Peyer's patch (tissue), 4 donors: ENCODE measurements at regions not wholly inside any gene's neighbourhood (a gene's known extent, or its start where the extent isn't known, plus 50 kb on each side); places are given as distances from the start of the nearest gene placed in this dataset.

ENCODE experiments used
- POLR2A ChIP-seq, 2 donors: fragments of 450-650 bp; IDR thresholded peaks; one replicate each; pipeline ENCODE4 v1.5.1; 2017; ENCODE audit warnings: antibody characterized with exemption in 2 of 2, mild to moderate bottlenecking in 2 of 2, moderate library complexity in 2 of 2
- TF ChIP-seq, protein P1 (sequence below), 6 experiments: fragments of 450-650 bp in 4 of 6; fragments of 200-600 bp in 2 of 6; sonication (generic) in 1 of 6; IDR thresholded peaks; one replicate each; pipeline ENCODE4 v1.5.1; 2017 to 2019; ENCODE audit warnings: antibody characterized with exemption in 6 of 6, mild to moderate bottlenecking in 3 of 6, moderate library complexity in 1 of 6

DNA sequence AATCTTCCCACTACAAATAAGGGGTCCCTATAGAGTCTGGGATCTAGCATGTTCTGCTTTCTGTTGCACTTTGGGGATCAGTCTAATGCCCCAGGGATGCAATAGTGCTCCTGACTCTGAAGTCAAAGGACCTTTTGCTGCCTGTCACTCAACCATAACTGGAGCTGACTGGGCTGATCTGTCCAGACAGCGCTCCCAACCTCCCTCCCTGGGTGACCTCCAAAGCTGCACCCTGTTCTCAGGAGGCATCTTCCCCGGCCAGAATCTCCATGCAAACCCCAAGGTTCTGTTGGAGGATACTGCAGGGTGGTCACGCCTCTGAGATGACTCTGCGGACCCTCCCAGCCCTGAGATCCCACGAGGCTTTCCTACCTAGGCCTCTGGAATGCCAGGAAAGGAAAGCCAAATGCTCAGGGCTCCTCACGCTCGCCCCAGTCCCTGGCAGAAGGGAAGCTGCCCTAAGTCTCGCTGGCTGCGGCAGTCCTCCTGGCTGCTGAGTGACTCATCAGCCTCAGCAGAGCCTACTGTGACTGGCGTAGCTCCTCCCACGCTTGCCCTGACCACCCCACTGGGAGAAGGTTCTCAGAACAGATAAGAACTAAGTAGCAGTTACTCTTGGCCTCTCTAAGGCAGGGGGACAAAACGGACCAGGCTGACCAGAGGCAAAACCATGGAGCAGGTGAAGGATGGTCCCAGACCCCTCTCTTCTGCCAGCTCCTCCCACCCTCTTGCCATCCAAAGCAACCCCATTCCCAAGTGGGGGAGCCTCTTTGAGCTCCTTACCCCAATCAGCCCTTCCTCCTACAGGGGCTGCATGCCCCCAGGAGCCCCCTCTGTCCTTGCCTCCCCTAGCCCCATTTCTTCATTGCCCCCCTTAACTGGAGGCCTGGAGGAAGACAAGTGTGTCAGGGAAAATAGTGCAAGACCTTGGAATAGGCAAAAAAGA, 124.1 kb upstream of the TNRC6C start:
- TF ChIP-seq POLR2A (IDR thresholded peaks at IDR 0.05), result no peak
- TF ChIP-seq, protein P1, sequence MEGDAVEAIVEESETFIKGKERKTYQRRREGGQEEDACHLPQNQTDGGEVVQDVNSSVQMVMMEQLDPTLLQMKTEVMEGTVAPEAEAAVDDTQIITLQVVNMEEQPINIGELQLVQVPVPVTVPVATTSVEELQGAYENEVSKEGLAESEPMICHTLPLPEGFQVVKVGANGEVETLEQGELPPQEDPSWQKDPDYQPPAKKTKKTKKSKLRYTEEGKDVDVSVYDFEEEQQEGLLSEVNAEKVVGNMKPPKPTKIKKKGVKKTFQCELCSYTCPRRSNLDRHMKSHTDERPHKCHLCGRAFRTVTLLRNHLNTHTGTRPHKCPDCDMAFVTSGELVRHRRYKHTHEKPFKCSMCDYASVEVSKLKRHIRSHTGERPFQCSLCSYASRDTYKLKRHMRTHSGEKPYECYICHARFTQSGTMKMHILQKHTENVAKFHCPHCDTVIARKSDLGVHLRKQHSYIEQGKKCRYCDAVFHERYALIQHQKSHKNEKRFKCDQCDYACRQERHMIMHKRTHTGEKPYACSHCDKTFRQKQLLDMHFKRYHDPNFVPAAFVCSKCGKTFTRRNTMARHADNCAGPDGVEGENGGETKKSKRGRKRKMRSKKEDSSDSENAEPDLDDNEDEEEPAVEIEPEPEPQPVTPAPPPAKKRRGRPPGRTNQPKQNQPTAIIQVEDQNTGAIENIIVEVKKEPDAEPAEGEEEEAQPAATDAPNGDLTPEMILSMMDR (IDR thresholded peaks at IDR 0.05), result no peak
